ENCODE measurements at regions not wholly inside any gene's neighbourhood (a gene's known extent, or its start where the extent isn't known, plus 50 kb on each side); places are given as distances from the start of the nearest gene placed in this dataset.

- TF ChIP-seq CTCF (IDR thresholded peaks at IDR 0.05) (no peak), POLR2AphosphoS5 (IDR thresholded peaks at IDR 0.05) (no peak), POLR2A (IDR thresholded peaks at IDR 0.05) (no peak)
Observed at GRCh38 chr10:42952931-42953683, 123.8 kb upstream of the RET start.

All from prostate gland (tissue), 2 donors.